ENCODE measurements at regions not wholly inside any gene's neighbourhood (a gene's known extent, or its start where the extent isn't known, plus 50 kb on each side); places are given as distances from the start of the nearest gene placed in this dataset.
A peak's percentile ranks its signal among the peaks of the same experiment; 100 is the strongest.

- DNase-seq (ENCODE audit: low read depth in 2 of 2): no peak
These were observed 484.2 kb upstream of the CELF2 start for GRCh38 chr10:10533437-10533836.

- no peak for DNase-seq (ENCODE audit: low read depth in 2 of 2)
These were observed 479.3 kb upstream of the CELF2 start for GRCh38 chr10:10538326-10538725.

- no peak for DNase-seq (ENCODE audit: low read depth in 2 of 2)
These were observed 477.3 kb upstream of the CELF2 start for GRCh38 chr10:10540398-10540797.

GRCh38 chr10:10542477-10542876 is 475.2 kb upstream of the CELF2 start:
- DNase-seq (ENCODE audit: low read depth in 2 of 2): no peak

GRCh38 chr10:10544890-10545289 is 472.8 kb upstream of the CELF2 start:
- no peak for DNase-seq (ENCODE audit: low read depth in 2 of 2)

- no peak for DNase-seq (ENCODE audit: low read depth in 2 of 2)
These were observed 471.9 kb upstream of the CELF2 start for GRCh38 chr10:10545771-10546170.

- DNase-seq (ENCODE audit: low read depth in 2 of 2): no peak
These were observed 465.9 kb upstream of the CELF2 start for GRCh38 chr10:10551596-10552301.

GRCh38 chr10:10552948-10553347 is 464.7 kb upstream of the CELF2 start:
- DNase-seq (ENCODE audit: low read depth in 2 of 2): no peak

GRCh38 chr10:10564081-10564794 is 453.4 kb upstream of the CELF2 start:
- DNase-seq (ENCODE audit: low read depth in 2 of 2): no peak

- DNase-seq (ENCODE audit: low read depth in 2 of 2): no peak
These were observed 440.7 kb upstream of the CELF2 start for GRCh38 chr10:10576937-10577336.

GRCh38 chr10:10579709-10580108 is 438.0 kb upstream of the CELF2 start:
- DNase-seq (ENCODE audit: low read depth in 2 of 2): no peak

GRCh38 chr10:10584161-10584560 is 433.5 kb upstream of the CELF2 start:
- DNase-seq (ENCODE audit: low read depth in 2 of 2): no peak

GRCh38 chr10:10587744-10588393 is 429.8 kb upstream of the CELF2 start:
- DNase-seq (ENCODE audit: low read depth in 2 of 2): no peak

- DNase-seq (ENCODE audit: low read depth in 2 of 2): peak in 1 of 2 donors; percentile 14
These were observed 427.9 kb upstream of the CELF2 start for GRCh38 chr10:10589540-10590303.

- DNase-seq (ENCODE audit: low read depth in 2 of 2): no peak
These were observed 425.8 kb upstream of the CELF2 start for GRCh38 chr10:10591715-10592341.

- DNase-seq (ENCODE audit: low read depth in 2 of 2): no peak
These were observed 421.4 kb upstream of the CELF2 start for GRCh38 chr10:10596256-10596655.

- DNase-seq (ENCODE audit: low read depth in 2 of 2): no peak
These were observed 419.4 kb upstream of the CELF2 start for GRCh38 chr10:10598297-10598696.

GRCh38 chr10:10600004-10600403 is 417.7 kb upstream of the CELF2 start:
- DNase-seq (ENCODE audit: low read depth in 2 of 2): no peak

GRCh38 chr10:10605551-10606081 is 412.1 kb upstream of the CELF2 start:
- DNase-seq (ENCODE audit: low read depth in 2 of 2): peak in 1 of 2 donors; percentile 3

- no peak for DNase-seq (ENCODE audit: low read depth in 2 of 2)
These were observed 408.2 kb upstream of the CELF2 start for GRCh38 chr10:10609379-10609955.

- no peak for DNase-seq (ENCODE audit: low read depth in 2 of 2)
These were observed 407.5 kb upstream of the CELF2 start for GRCh38 chr10:10610171-10610570.
